BJ (cell line): ENCODE measurements at regions not wholly inside any gene's neighbourhood (a gene's known extent, or its start where the extent isn't known, plus 50 kb on each side); places are given as distances from the start of the nearest gene placed in this dataset.
"Not testable (repeated sequence)": the region's sequence is repeated elsewhere in the genome, so short reads cannot be mapped to it uniquely, and the experiment has no call there.

ENCODE experiments used
- CTCF ChIA-PET: fragments of 350-600 bp; formaldehyde crosslinking; extraction: SDS; loops from one replicate; lab custom pipeline; 2021; ENCODE audit warnings: antibody characterized with exemption, inconsistent platforms; lab: Yijun Ruan, JAX
- POLR2A ChIA-PET: fragments of 300-600 bp; sonication (Branson Sonifier 250); formaldehyde crosslinking; extraction: SDS; loops from one replicate; lab custom pipeline; 2021; ENCODE audit warnings: antibody characterized with exemption; lab: Charles Lee
- DNase-seq: peaks from one replicate; pipeline ENCODE4 v3.0.0-alpha.2; 2011; ENCODE audit warnings: low read depth
- H3K27me3 ChIP-seq: 2 replicates; pipeline ENCODE4 v1.6.0; 2011; ENCODE audit warnings: low read length; ENCODE audit not compliant: control insufficient read depth, insufficient read depth
- H3K36me3 ChIP-seq: 2 replicates; pipeline ENCODE4 v1.5.1; 2011; ENCODE audit warnings: low read length; ENCODE audit not compliant: control insufficient read depth, insufficient read depth
- H3K4me3 ChIP-seq: 2 replicates; pipeline ENCODE4 v1.5.1; 2011; ENCODE audit warnings: low read depth, mild to moderate bottlenecking, control low read depth, low read length
- CTCF ChIP-seq: IDR thresholded peaks from 2 replicates; pipeline ENCODE4 v1.5.1; 2011; ENCODE audit warnings: low read depth, mild to moderate bottlenecking, control low read depth, inconsistent platforms, low read length, moderate library complexity; ENCODE audit not compliant: insufficient read depth

- no peaks in the 10 kb centered on the region for H3K36me3 ChIP-seq
- DNase-seq = no peak
- no peak for TF ChIP-seq CTCF
- no peak overlapping the region for H3K4me3 ChIP-seq
- ChIA-PET CTCF (no interaction called here), POLR2A (no interaction called here)
- no peaks in the 10 kb centered on the region for H3K27me3 ChIP-seq
Measured at GRCh38 chr6:140446241-140446640, 1071.8 kb upstream of the CITED2 start.

GRCh38 chr6:140445474-140446004 lies 1071.1 kb upstream of the CITED2 start:
- DNase-seq = no peak
- Histone ChIP-seq H3K4me3 (no peak overlapping the region), H3K27me3 (no peaks in the 10 kb centered on the region), H3K36me3 (no peaks in the 10 kb centered on the region)
- CTCF ChIA-PET = no interaction called here
- TF ChIP-seq CTCF = no peak
- POLR2A ChIA-PET = no interaction called here

- CTCF ChIA-PET, H3K27me3 ChIP-seq, DNase-seq, H3K4me3 ChIP-seq, H3K36me3 ChIP-seq, POLR2A ChIA-PET: not testable (repeated sequence)
Measured at GRCh38 chr6:140443112-140443511, 1068.7 kb upstream of the CITED2 start.

GRCh38 chr6:140441256-140441655 lies 1066.8 kb upstream of the CITED2 start:
- no peaks in the 10 kb centered on the region for H3K36me3 ChIP-seq
- no peak overlapping the region for H3K4me3 ChIP-seq
- TF ChIP-seq CTCF = peak; percentile 25; the same call in 1 of the 2 replicates
- no peak for DNase-seq
- CTCF ChIA-PET = interaction anchor here (0.6 kb wide), 1 partner anchor 50 kb away, joined by 3 read pairs; no protein-coding TSS in a partner anchor
- POLR2A ChIA-PET = interaction anchor here (0.6 kb wide), 1 partner anchor 1307 kb away, joined by 3 read pairs; no protein-coding TSS in a partner anchor
- H3K27me3 ChIP-seq = no peaks in the 10 kb centered on the region

- no peak for TF ChIP-seq CTCF
- no peak for DNase-seq
- H3K4me3 ChIP-seq = no peak overlapping the region
- ChIA-PET POLR2A (no interaction called here), CTCF (no interaction called here)
- H3K36me3 ChIP-seq = no peaks in the 10 kb centered on the region
- H3K27me3 ChIP-seq = no peaks in the 10 kb centered on the region
Measured at GRCh38 chr6:140440223-140440835, 1065.9 kb upstream of the CITED2 start.
